HG02588 (cell line): ENCODE measurements at regions not wholly inside any gene's neighbourhood (a gene's known extent, or its start where the extent isn't known, plus 50 kb on each side); places are given as distances from the start of the nearest gene placed in this dataset.
"Not testable (repeated sequence)": the region's sequence is repeated elsewhere in the genome, so short reads cannot be mapped to it uniquely, and the experiment has no call there.

Experiments
- ATAC-seq: cut with Tn5 transposase; IDR thresholded peaks from one replicate; pipeline ENCODE4 v1.9.1; 2021; ENCODE audit warnings: mild to moderate bottlenecking, moderate library complexity; ENCODE audit not compliant: unreplicated experiment

GRCh38 chr18:65671621-65672415 is 79.0 kb upstream of the CDH7 start:
- ATAC-seq = no peak

GRCh38 chr18:65670145-65670544 is 80.7 kb upstream of the CDH7 start:
- not testable (repeated sequence) for ATAC-seq

- no peak for ATAC-seq
Measured at GRCh38 chr18:65661391-65661790, 89.4 kb upstream of the CDH7 start.

GRCh38 chr18:65659912-65660311 is 90.9 kb upstream of the CDH7 start:
- ATAC-seq = no peak

- ATAC-seq = no peak
Measured at GRCh38 chr18:65659312-65659711, 91.5 kb upstream of the CDH7 start.

GRCh38 chr18:65651192-65651591 is 99.6 kb upstream of the CDH7 start:
- no peak for ATAC-seq

- no peak for ATAC-seq
Measured at GRCh38 chr18:65632236-65632635, 118.6 kb upstream of the CDH7 start.

GRCh38 chr18:65631766-65632165 is 119.0 kb upstream of the CDH7 start:
- no peak for ATAC-seq

- no peak for ATAC-seq
Measured at GRCh38 chr18:65628390-65628789, 122.4 kb upstream of the CDH7 start.

- ATAC-seq = no peak
Measured at GRCh38 chr18:65623676-65624075, 127.1 kb upstream of the CDH7 start.

- no peak for ATAC-seq
Measured at GRCh38 chr18:65622436-65622835, 128.4 kb upstream of the CDH7 start.

GRCh38 chr18:65620076-65620696 is 130.6 kb upstream of the CDH7 start:
- ATAC-seq = no peak

GRCh38 chr18:65610939-65611338 is 139.9 kb upstream of the CDH7 start:
- ATAC-seq = no peak

GRCh38 chr18:65608471-65608870 is 142.3 kb upstream of the CDH7 start:
- ATAC-seq = no peak

- ATAC-seq = no peak
Measured at GRCh38 chr18:65607161-65607560, 143.7 kb upstream of the CDH7 start.

- ATAC-seq = no peak
Measured at GRCh38 chr18:65606551-65607130, 144.2 kb upstream of the CDH7 start.

GRCh38 chr18:65605352-65605751 is 145.5 kb upstream of the CDH7 start:
- ATAC-seq = not testable (repeated sequence)

- no peak for ATAC-seq
Measured at GRCh38 chr18:65601775-65602174, 149.0 kb upstream of the CDH7 start.

GRCh38 chr18:65592435-65592834 is 158.4 kb upstream of the CDH7 start:
- ATAC-seq = no peak

GRCh38 chr18:65587491-65587890 is 163.3 kb upstream of the CDH7 start:
- no peak for ATAC-seq

GRCh38 chr18:65582094-65582493 is 168.7 kb upstream of the CDH7 start:
- ATAC-seq = not testable (repeated sequence)

GRCh38 chr18:65568866-65569265 is 181.9 kb upstream of the CDH7 start:
- ATAC-seq = no peak
